ENCODE measurements at regions not wholly inside any gene's neighbourhood (a gene's known extent, or its start where the extent isn't known, plus 50 kb on each side); places are given as distances from the start of the nearest gene placed in this dataset.
"Not testable (repeated sequence)": the region's sequence is repeated elsewhere in the genome, so short reads cannot be mapped to it uniquely, and the experiment has no call there.

DNA sequence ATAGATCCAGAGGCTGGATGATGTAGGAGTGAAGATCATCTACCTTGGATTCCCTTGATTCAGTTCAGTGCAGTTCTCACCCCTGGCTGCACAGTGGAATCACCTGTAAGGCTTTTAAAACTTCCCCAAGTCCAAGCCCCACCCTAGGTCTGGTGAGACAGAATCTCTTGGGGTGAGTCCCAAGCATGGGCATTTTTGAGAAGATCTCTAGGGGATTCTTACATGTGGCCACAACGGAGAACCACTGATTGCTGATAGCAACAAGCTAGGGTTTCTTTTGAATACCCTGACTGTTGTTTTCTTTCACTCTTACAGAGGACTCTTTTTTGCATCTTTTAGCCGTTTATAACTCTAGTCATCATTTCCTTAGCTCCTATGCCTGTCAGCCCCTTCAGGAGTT lies 204.9 kb upstream of the RASGRP1 start:
- Mint-ChIP-seq H3K9me3 (peaks cover 2% of the 10 kb centered on the region), H3K27ac (no peak overlapping the region), H3K27me3 (peaks cover 19% of the 10 kb centered on the region), H3K4me3 (no peak overlapping the region), H3K36me3 (ENCODE audit: low read depth) (no peaks in the 10 kb centered on the region), H3K4me1 (ENCODE audit: low read depth) (no peaks in the 10 kb centered on the region)
- no peaks in the 10 kb centered on the region for H3K36me3 ChIP-seq (ENCODE audit: insufficient read depth, low read length)
- H3K27me3 ChIP-seq (ENCODE audit: control insufficient read depth in 1 of 2, insufficient read depth in 2 of 2, low read length in 2 of 2), result no peaks in the 10 kb centered on the region
- ChIA-PET CTCF (no interaction called here), POLR2A (no interaction called here)
- no peaks in the 10 kb centered on the region for H3K4me1 ChIP-seq (ENCODE audit: insufficient read depth, low read length)
- intact Hi-C loops (cut with DNase I, micrococcal nuclease), result no loop called here
- H3K9me3 ChIP-seq (ENCODE audit: control insufficient read depth in 1 of 2, insufficient read depth in 1 of 2, low read length in 2 of 2), result no peaks in the 10 kb centered on the region
- DNase-seq (no peak), ATAC-seq (ENCODE audit: poor library complexity) (no peak)
- no peak overlapping the region for H3K4me3 ChIP-seq (ENCODE audit: low read length)
- TF ChIP-seq, protein P1, sequence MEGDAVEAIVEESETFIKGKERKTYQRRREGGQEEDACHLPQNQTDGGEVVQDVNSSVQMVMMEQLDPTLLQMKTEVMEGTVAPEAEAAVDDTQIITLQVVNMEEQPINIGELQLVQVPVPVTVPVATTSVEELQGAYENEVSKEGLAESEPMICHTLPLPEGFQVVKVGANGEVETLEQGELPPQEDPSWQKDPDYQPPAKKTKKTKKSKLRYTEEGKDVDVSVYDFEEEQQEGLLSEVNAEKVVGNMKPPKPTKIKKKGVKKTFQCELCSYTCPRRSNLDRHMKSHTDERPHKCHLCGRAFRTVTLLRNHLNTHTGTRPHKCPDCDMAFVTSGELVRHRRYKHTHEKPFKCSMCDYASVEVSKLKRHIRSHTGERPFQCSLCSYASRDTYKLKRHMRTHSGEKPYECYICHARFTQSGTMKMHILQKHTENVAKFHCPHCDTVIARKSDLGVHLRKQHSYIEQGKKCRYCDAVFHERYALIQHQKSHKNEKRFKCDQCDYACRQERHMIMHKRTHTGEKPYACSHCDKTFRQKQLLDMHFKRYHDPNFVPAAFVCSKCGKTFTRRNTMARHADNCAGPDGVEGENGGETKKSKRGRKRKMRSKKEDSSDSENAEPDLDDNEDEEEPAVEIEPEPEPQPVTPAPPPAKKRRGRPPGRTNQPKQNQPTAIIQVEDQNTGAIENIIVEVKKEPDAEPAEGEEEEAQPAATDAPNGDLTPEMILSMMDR (IDR thresholded peaks at IDR 0.05), result no peak
- no peak overlapping the region for H3K27ac ChIP-seq (ENCODE audit: low read depth in 1 of 2, low read length in 2 of 2)

DNA sequence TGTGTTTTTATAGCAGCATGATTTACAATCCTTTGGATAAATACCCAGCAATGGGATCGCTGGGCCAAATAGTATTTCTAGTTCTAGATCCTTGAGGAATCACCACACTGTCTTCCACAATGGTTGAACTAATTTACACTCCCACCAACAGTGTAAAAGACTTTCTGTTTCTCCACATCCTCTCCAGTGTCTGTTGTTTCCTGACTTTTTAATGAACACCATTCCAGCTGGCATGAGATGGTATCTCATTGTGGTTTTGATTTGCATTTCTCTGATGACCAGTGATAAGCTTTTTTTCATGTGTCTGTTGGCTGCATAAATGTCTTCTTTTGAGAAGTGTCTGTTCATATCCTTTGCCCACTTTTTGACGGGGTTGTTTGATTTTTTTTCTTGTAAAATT lies 209.5 kb upstream of the RASGRP1 start:
- POLR2A ChIA-PET; H3K4me3 ChIP-seq (ENCODE audit: low read length); H3K27ac ChIP-seq (ENCODE audit: low read depth in 1 of 2, low read length in 2 of 2); H3K4me1 ChIP-seq (ENCODE audit: insufficient read depth, low read length); H3K4me1 Mint-ChIP-seq (ENCODE audit: low read depth); H3K4me3 Mint-ChIP-seq; DNase-seq; CTCF ChIA-PET; H3K27ac Mint-ChIP-seq; ATAC-seq (ENCODE audit: poor library complexity); H3K9me3 ChIP-seq (ENCODE audit: control insufficient read depth in 1 of 2, insufficient read depth in 1 of 2, low read length in 2 of 2); H3K36me3 ChIP-seq (ENCODE audit: insufficient read depth, low read length); H3K36me3 Mint-ChIP-seq (ENCODE audit: low read depth); H3K9me3 Mint-ChIP-seq; H3K27me3 ChIP-seq (ENCODE audit: control insufficient read depth in 1 of 2, insufficient read depth in 2 of 2, low read length in 2 of 2); intact Hi-C loops (cut with DNase I, micrococcal nuclease): not testable (repeated sequence)
- peaks cover 33% of the 10 kb centered on the region for H3K27me3 Mint-ChIP-seq

DNA sequence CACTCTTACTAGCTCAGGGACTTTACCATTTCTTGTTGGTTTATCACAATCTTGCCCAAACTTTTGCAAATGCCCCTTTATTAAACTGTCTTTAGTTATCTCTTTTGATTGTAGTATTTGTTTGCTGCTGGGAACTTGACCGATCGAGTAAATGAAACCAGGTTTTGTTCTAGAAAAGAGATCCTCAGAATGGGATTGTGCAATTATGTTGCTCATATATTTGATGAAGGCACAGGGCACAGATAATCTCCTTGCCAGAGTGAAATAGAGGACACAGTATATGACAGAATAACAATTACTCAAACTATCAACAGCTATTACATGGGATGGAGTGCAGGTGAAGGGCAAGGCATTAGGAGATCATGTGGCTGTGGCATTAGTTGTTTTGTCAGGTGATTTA lies 216.6 kb upstream of the RASGRP1 start:
- no peak for DNase-seq
- no peak overlapping the region for H3K27ac Mint-ChIP-seq
- POLR2A ChIA-PET, result no interaction called here
- no peaks in the 10 kb centered on the region for H3K36me3 ChIP-seq (ENCODE audit: insufficient read depth, low read length)
- no peaks in the 10 kb centered on the region for H3K4me1 ChIP-seq (ENCODE audit: insufficient read depth, low read length)
- no peaks in the 10 kb centered on the region for H3K9me3 ChIP-seq (ENCODE audit: control insufficient read depth in 1 of 2, insufficient read depth in 1 of 2, low read length in 2 of 2)
- H3K9me3 Mint-ChIP-seq, result no peaks in the 10 kb centered on the region
- CTCF ChIA-PET, result no interaction called here
- intact Hi-C loops (cut with DNase I, micrococcal nuclease), result no loop called here
- ATAC-seq (ENCODE audit: poor library complexity), result no peak
- TF ChIP-seq, protein P1 (IDR thresholded peaks at IDR 0.05), result no peak
- peaks cover 54% of the 10 kb centered on the region for H3K27me3 Mint-ChIP-seq
- no peak overlapping the region for H3K27ac ChIP-seq (ENCODE audit: low read depth in 1 of 2, low read length in 2 of 2)
- no peaks in the 10 kb centered on the region for H3K4me1 Mint-ChIP-seq (ENCODE audit: low read depth)
- no peak overlapping the region for H3K4me3 Mint-ChIP-seq
- no peaks in the 10 kb centered on the region for H3K36me3 Mint-ChIP-seq (ENCODE audit: low read depth)
- peaks cover 0 to 4% of the 10 kb centered on the region in 2 experiments for H3K27me3 ChIP-seq (ENCODE audit: control insufficient read depth in 1 of 2, insufficient read depth in 2 of 2, low read length in 2 of 2)
- no peak overlapping the region for H3K4me3 ChIP-seq (ENCODE audit: low read length)

DNA sequence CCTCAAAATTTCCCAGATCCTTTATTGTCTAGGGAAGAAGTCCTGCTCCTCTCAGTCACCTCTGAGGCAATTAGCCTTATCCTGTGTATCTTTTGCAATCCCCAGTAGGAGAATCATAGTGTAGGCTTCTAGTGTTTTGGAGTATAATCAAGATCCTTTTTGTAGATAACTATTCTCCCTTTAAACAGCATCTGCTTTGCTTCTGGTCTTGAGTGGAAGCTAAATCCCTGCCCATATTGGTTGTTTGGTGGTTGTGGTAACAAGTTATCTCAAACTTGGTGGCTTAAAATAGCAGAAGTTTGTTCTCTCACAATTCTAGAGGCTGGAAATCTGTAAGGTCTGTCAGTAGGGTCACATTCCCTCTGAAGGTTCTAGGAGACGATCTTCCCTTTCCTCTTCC lies 217.5 kb upstream of the RASGRP1 start:
- H3K4me1 ChIP-seq (ENCODE audit: insufficient read depth, low read length), result no peaks in the 10 kb centered on the region
- DNase-seq, result no peak
- H3K36me3 Mint-ChIP-seq (ENCODE audit: low read depth), result no peaks in the 10 kb centered on the region
- TF ChIP-seq, protein P1 (IDR thresholded peaks at IDR 0.05), result no peak
- H3K4me3 Mint-ChIP-seq, result no peak overlapping the region
- no peak overlapping the region for H3K4me3 ChIP-seq (ENCODE audit: low read length)
- intact Hi-C loops (cut with DNase I, micrococcal nuclease), result no loop called here
- CTCF ChIA-PET, result no interaction called here
- no peak for ATAC-seq (ENCODE audit: poor library complexity)
- no peak overlapping the region for H3K27ac Mint-ChIP-seq
- H3K9me3 ChIP-seq (ENCODE audit: control insufficient read depth in 1 of 2, insufficient read depth in 1 of 2, low read length in 2 of 2), result no peaks in the 10 kb centered on the region
- H3K9me3 Mint-ChIP-seq, result no peaks in the 10 kb centered on the region
- H3K4me1 Mint-ChIP-seq (ENCODE audit: low read depth), result no peaks in the 10 kb centered on the region
- no peaks in the 10 kb centered on the region for H3K36me3 ChIP-seq (ENCODE audit: insufficient read depth, low read length)
- peaks cover 45% of the 10 kb centered on the region for H3K27me3 Mint-ChIP-seq
- POLR2A ChIA-PET, result no interaction called here
- H3K27me3 ChIP-seq (ENCODE audit: control insufficient read depth in 1 of 2, insufficient read depth in 2 of 2, low read length in 2 of 2), result peaks cover 0 to 4% of the 10 kb centered on the region in 2 experiments
- no peak overlapping the region for H3K27ac ChIP-seq (ENCODE audit: low read depth in 1 of 2, low read length in 2 of 2)

Data from CD4-positive, alpha-beta T cell (primary cell).